OCI-LY1 (cell line): ENCODE measurements at regions not wholly inside any gene's neighbourhood (a gene's known extent, or its start where the extent isn't known, plus 50 kb on each side); places are given as distances from the start of the nearest gene placed in this dataset.

Source experiments
- H2AFZ ChIP-seq: fragments of 200-600 bp; sonication (generic), shearing (Covaris generic); 2 replicates; pipeline ENCODE4 v1.6.0; 2014; ENCODE audit warnings: antibody characterized with exemption, mild to moderate bottlenecking, low read length
- H3F3A ChIP-seq: fragments of 200-600 bp; sonication (generic), shearing (Covaris generic); 2 replicates; pipeline ENCODE4 v1.6.0; 2014; ENCODE audit warnings: mild to moderate bottlenecking, antibody characterized with exemption, low read length, moderate library complexity; ENCODE audit not compliant: insufficient read depth
- H3K27ac ChIP-seq: fragments of 200-600 bp; sonication (generic); 2 replicates; pipeline ENCODE4 v1.5.1; 2014; ENCODE audit warnings: low read length, mixed run types, mild to moderate bottlenecking, low read depth; ENCODE audit not compliant: poor library complexity, severe bottlenecking
- H3K27me3 ChIP-seq: fragments of 200-600 bp; sonication (generic); 2 replicates; pipeline ENCODE4 v1.6.0; 2014; ENCODE audit warnings: antibody characterized with exemption, mild to moderate bottlenecking, low read length, moderate library complexity; ENCODE audit not compliant: insufficient read depth
- H3K36me3 ChIP-seq: fragments of 200-600 bp; sonication (generic); 2 replicates; pipeline ENCODE4 v1.6.1; 2014; ENCODE audit warnings: mild to moderate bottlenecking, antibody characterized with exemption, low read length, moderate library complexity, mixed read lengths; ENCODE audit not compliant: insufficient read depth
- H3K4me1 ChIP-seq: fragments of 200-600 bp; sonication (generic); 2 replicates; pipeline ENCODE4 v1.5.1; 2014; ENCODE audit warnings: mild to moderate bottlenecking, low read length, moderate library complexity; ENCODE audit not compliant: insufficient read depth, severe bottlenecking
- H3K4me2 ChIP-seq: fragments of 200-600 bp; sonication (generic), shearing (Covaris generic); 2 replicates; pipeline ENCODE4 v1.6.1; 2014; ENCODE audit warnings: low read length
- H3K4me3 ChIP-seq: fragments of 200-600 bp; sonication (generic); 2 replicates; pipeline ENCODE4 v1.5.1; 2014; ENCODE audit warnings: low read length, low read depth, mild to moderate bottlenecking, mixed read lengths; ENCODE audit not compliant: poor library complexity, severe bottlenecking
- H3K79me2 ChIP-seq: fragments of 200-600 bp; shearing (Covaris generic); 2 replicates; pipeline ENCODE4 v1.6.1; 2016; ENCODE audit warnings: mixed run types, low read length, mixed read lengths; ENCODE audit not compliant: insufficient read depth
- H3K9ac ChIP-seq: fragments of 200-600 bp; sonication (generic), shearing (Covaris generic); 2 replicates; pipeline ENCODE4 v1.6.1; 2014; ENCODE audit warnings: mild to moderate bottlenecking, low read length, mixed read lengths
- H3K9me2 ChIP-seq: fragments of 200-600 bp; sonication (generic), shearing (Covaris generic); 2 replicates; pipeline ENCODE4 v1.6.1; 2014; ENCODE audit warnings: low read depth, mild to moderate bottlenecking, low read length, mixed read lengths
- H3K9me3 ChIP-seq: fragments of 200-600 bp; shearing (Covaris generic); 2 replicates; pipeline ENCODE4 v1.6.1; 2014; ENCODE audit warnings: low read length, mixed read lengths
- H4K20me1 ChIP-seq: fragments of 200-600 bp; sonication (generic), shearing (Covaris generic); 2 replicates; pipeline ENCODE4 v1.6.0; 2016; ENCODE audit warnings: mild to moderate bottlenecking, low read length; ENCODE audit not compliant: insufficient read depth
- CTCF ChIP-seq: fragments of 200-600 bp; sonication (generic), shearing (Covaris generic); IDR thresholded peaks from 2 replicates; pipeline ENCODE4 v1.5.1; 2017; ENCODE audit warnings: mild to moderate bottlenecking, antibody characterized with exemption, low read length, moderate library complexity, mixed read lengths
- EZH2 ChIP-seq: fragments of 200-600 bp; sonication (generic), shearing (Covaris generic); IDR thresholded peaks from 2 replicates; pipeline ENCODE4 v1.8.0; 2017; ENCODE audit warnings: borderline replicate concordance, mixed run types, mild to moderate bottlenecking, antibody characterized with exemption, low read length, moderate library complexity, mixed read lengths

- Histone ChIP-seq H3K36me3 (no peaks in the 10 kb centered on the region), H3K9me2 (no peaks in the 10 kb centered on the region), H3K9me3 (no peaks in the 10 kb centered on the region), H3K4me2 (no peak overlapping the region), H2AFZ (no peak overlapping the region), H3K79me2 (no peaks in the 10 kb centered on the region), H3F3A (no peaks in the 10 kb centered on the region), H3K4me3 (no peak overlapping the region), H3K4me1 (no peaks in the 10 kb centered on the region), H3K27ac (no peak overlapping the region), H3K9ac (no peak overlapping the region), H4K20me1 (no peaks in the 10 kb centered on the region), H3K27me3 (no peaks in the 10 kb centered on the region)
- TF ChIP-seq EZH2 (no peak), CTCF (no peak)
Measured at GRCh38 chr12:46960681-46961080, 118.7 kb upstream of the PCED1B start.

- Histone ChIP-seq H4K20me1 (no peaks in the 10 kb centered on the region), H2AFZ (no peak overlapping the region), H3K79me2 (no peaks in the 10 kb centered on the region), H3K27me3 (no peaks in the 10 kb centered on the region), H3K4me1 (no peaks in the 10 kb centered on the region), H3K36me3 (no peaks in the 10 kb centered on the region), H3K4me3 (no peak overlapping the region), H3K27ac (no peak overlapping the region), H3K9me2 (no peaks in the 10 kb centered on the region), H3K4me2 (no peak overlapping the region), H3K9me3 (no peaks in the 10 kb centered on the region), H3K9ac (no peak overlapping the region), H3F3A (no peaks in the 10 kb centered on the region)
- TF ChIP-seq CTCF (no peak), EZH2 (no peak)
Measured at GRCh38 chr12:46963191-46963590, 116.2 kb upstream of the PCED1B start.

- no peaks in the 10 kb centered on the region for H3K4me1 ChIP-seq
- no peak overlapping the region for H3K9ac ChIP-seq
- no peaks in the 10 kb centered on the region for H3K9me3 ChIP-seq
- no peak overlapping the region for H2AFZ ChIP-seq
- no peaks in the 10 kb centered on the region for H3K9me2 ChIP-seq
- TF ChIP-seq EZH2, result no peak
- no peak for TF ChIP-seq CTCF
- H3K79me2 ChIP-seq, result no peaks in the 10 kb centered on the region
- H3K27ac ChIP-seq, result no peak overlapping the region
- no peak overlapping the region for H3K4me3 ChIP-seq
- H3K36me3 ChIP-seq, result no peaks in the 10 kb centered on the region
- H3K27me3 ChIP-seq, result no peaks in the 10 kb centered on the region
- H3K4me2 ChIP-seq, result no peak overlapping the region
- no peaks in the 10 kb centered on the region for H4K20me1 ChIP-seq
- no peaks in the 10 kb centered on the region for H3F3A ChIP-seq
Measured at GRCh38 chr12:46963977-46964971, 115.1 kb upstream of the PCED1B start.
